H1 (cell line): ENCODE measurements at regions not wholly inside any gene's neighbourhood (a gene's known extent, or its start where the extent isn't known, plus 50 kb on each side); places are given as distances from the start of the nearest gene placed in this dataset.

Experiments
- KDM5A ChIP-seq: fragments of 200-600 bp; IDR thresholded peaks from 2 replicates; pipeline ENCODE4 v1.7.1; 2012; ENCODE audit warnings: mild to moderate bottlenecking, low read length, inconsistent platforms, mixed read lengths
- SRF ChIP-seq: IDR thresholded peaks from 2 replicates; pipeline ENCODE4 v1.6.1; 2011; ENCODE audit warnings: mild to moderate bottlenecking, low read depth, low read length, moderate library complexity
- TF ChIP-seq, protein P1 (sequence below), 3 experiments: IDR thresholded peaks; 1 replicate in 2 of 3; 2 replicates in 1 of 3; pipeline versions ENCODE4 v1.5.1 to v1.6.1; 2011; ENCODE audit warnings: low read length in 3 of 3, mild to moderate bottlenecking in 3 of 3, inconsistent platforms in 2 of 3, low read depth in 1 of 3, moderate library complexity in 1 of 3; ENCODE audit not compliant: insufficient read depth in 1 of 3; ENCODE audit errors: control extremely low read depth in 1 of 3
- TF ChIP-seq, protein P2 (sequence below): IDR thresholded peaks from 2 replicates; pipeline ENCODE4 v1.6.1; 2011; ENCODE audit warnings: low read length, improper control_type of control experiment

DNA sequence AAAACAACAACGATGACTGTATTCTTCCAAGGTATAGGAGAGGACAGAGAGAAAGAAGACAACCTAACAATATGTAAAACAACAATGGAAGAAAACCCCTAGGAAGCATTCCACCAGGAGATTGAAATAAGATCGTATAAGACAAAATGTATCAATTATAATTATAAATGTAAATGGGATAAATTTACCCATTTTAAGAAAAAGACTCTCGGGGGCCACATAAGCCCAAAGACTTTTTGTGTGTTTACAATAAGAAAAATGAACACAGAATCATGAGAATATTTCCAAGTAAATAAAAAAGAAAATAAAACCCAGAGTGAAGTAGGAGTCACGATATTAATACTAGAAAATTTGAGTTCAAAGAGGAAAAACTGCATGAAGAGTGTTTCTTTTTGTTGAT lies 126.4 kb downstream of the ASB1 start:
- TF ChIP-seq SRF (no peak), KDM5A (no peak)
- TF ChIP-seq, protein P1, sequence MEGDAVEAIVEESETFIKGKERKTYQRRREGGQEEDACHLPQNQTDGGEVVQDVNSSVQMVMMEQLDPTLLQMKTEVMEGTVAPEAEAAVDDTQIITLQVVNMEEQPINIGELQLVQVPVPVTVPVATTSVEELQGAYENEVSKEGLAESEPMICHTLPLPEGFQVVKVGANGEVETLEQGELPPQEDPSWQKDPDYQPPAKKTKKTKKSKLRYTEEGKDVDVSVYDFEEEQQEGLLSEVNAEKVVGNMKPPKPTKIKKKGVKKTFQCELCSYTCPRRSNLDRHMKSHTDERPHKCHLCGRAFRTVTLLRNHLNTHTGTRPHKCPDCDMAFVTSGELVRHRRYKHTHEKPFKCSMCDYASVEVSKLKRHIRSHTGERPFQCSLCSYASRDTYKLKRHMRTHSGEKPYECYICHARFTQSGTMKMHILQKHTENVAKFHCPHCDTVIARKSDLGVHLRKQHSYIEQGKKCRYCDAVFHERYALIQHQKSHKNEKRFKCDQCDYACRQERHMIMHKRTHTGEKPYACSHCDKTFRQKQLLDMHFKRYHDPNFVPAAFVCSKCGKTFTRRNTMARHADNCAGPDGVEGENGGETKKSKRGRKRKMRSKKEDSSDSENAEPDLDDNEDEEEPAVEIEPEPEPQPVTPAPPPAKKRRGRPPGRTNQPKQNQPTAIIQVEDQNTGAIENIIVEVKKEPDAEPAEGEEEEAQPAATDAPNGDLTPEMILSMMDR (IDR thresholded peaks at IDR 0.05; ENCODE audit: control extremely low read depth in 1 of 3, insufficient read depth in 1 of 3, low read depth in 1 of 3, low read length in 3 of 3): no peak
- TF ChIP-seq, protein P2, sequence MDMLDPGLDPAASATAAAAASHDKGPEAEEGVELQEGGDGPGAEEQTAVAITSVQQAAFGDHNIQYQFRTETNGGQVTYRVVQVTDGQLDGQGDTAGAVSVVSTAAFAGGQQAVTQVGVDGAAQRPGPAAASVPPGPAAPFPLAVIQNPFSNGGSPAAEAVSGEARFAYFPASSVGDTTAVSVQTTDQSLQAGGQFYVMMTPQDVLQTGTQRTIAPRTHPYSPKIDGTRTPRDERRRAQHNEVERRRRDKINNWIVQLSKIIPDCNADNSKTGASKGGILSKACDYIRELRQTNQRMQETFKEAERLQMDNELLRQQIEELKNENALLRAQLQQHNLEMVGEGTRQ: no peak
